HG03378 (cell line): ENCODE measurements at regions not wholly inside any gene's neighbourhood (a gene's known extent, or its start where the extent isn't known, plus 50 kb on each side); places are given as distances from the start of the nearest gene placed in this dataset.
"Not testable (repeated sequence)": the region's sequence is repeated elsewhere in the genome, so short reads cannot be mapped to it uniquely, and the experiment has no call there.

Experiments
- ATAC-seq: cut with Tn5 transposase; IDR thresholded peaks from one replicate; pipeline ENCODE4 v1.9.1; 2021; ENCODE audit warnings: mild to moderate bottlenecking, moderate library complexity; ENCODE audit not compliant: unreplicated experiment

- ATAC-seq = no peak
Measured at GRCh38 chr5:28917631-28918030, 1879.2 kb upstream of the CDH9 start.

DNA sequence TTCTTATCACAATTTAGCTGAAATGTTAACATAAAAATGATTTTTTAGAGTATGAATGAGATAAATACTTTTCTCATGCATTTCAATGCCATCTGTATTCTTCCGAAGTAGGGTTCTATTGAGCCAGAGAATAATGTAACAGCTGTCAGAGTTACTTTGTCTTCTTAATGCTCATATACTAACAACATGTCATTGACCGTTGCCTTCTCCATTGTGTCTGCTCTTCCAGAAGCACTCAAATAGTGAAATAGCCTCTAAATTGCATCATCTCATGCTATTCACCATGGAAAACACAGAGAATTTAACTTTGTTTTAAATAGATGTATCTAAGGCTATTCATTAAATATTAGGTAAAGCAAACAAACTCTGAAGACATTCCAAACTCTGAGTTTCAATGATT, 1875.9 kb upstream of the CDH9 start:
- ATAC-seq = no peak

GRCh38 chr5:28903643-28904042, 1865.3 kb upstream of the CDH9 start:
- no peak for ATAC-seq

GRCh38 chr5:28896949-28897348, 1858.6 kb upstream of the CDH9 start:
- ATAC-seq = no peak

GRCh38 chr5:28880936-28881335, 1842.5 kb upstream of the CDH9 start:
- no peak for ATAC-seq

GRCh38 chr5:28877050-28877449, 1838.7 kb upstream of the CDH9 start:
- no peak for ATAC-seq

GRCh38 chr5:28864006-28864405, 1825.6 kb upstream of the CDH9 start:
- ATAC-seq = no peak

- ATAC-seq = no peak
Measured at GRCh38 chr5:28862860-28863196, 1824.4 kb upstream of the CDH9 start.

DNA sequence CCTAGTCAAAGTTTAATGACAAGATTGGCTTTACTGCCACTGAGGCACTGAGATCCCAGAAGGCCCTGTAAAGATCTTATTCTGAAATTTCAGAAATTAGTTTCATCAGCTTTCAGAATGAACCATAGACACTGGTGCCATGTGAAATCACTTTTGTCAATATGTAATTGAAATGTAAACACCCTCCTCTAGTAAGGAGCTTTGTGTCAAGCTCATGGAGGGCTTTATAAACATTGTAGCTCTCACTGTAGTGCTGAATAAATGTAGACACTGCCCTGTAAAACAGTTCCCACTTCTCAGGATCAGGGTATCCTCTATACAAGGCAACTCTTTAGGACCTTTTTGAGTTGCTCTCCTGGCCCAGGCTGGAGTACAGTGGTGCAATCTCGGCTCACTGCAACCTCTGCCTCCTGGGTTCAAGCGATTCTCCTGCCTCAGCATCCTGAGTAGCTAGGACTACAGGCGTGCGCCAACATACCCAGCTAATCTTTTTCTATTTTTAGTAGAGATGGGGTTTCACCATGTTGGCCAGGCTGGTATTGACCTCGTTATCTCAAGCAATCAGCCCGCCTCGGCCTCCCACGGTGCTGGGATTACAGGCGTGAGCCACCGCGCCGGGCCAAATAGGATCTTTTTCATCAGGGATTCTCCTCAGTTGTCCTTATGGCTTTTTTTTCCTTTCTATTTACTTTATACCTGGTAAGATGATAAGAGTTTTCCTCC, 1823.9 kb upstream of the CDH9 start:
- no peak for ATAC-seq

- ATAC-seq = no peak
Measured at GRCh38 chr5:28855626-28856025, 1817.2 kb upstream of the CDH9 start.

DNA sequence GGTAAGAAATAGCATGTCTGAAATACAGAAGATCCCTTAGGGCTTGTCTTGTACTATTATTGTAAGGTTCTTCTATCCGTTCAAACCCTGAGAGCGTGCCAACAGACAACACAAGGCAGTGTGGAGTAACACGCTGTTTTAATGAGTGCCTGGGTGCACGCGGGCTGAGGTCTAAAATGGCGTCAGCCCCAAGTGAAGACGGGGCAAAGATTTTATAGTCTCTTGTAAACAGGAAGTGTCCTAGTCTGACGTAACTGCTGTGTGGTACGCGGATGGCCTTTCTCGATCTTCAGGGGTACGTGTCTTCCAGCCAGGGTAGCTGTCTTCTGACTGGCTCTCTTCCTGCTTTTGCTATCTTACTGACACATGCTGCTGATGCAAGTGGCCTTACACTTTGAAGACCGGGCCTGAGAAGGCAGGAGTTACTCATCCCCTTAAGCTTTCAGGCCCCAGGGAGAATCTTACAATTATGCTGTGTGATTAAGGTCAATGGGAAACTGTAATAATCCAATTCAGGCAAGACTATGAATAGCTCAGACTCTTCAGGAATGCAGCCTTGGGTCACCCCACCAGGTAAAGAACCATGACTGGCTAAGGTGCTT, 1812.0 kb upstream of the CDH9 start:
- ATAC-seq = no peak

DNA sequence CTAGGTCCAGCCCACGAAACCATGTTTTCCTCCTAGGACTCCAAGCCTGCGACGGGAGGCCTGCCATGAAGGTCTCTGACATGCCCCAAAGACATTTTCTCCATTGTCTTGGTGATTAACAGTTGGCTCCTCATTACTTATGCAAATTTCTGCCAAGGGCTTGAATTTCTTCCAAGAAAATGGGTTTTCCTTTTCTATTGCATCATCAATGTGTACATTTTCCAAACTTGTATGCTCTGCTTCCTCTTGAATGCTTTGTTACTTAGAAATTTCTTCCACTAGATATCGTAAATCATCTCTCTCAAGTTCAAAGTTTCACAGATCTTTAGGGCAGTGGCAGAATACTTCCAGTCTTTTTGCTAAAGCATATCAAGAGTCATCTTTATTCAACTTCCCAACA, 1792.7 kb upstream of the CDH9 start:
- ATAC-seq = no peak

GRCh38 chr5:28823231-28823630, 1784.8 kb upstream of the CDH9 start:
- ATAC-seq = no peak

- ATAC-seq = no peak
Measured at GRCh38 chr5:28822071-28822470, 1783.7 kb upstream of the CDH9 start.

DNA sequence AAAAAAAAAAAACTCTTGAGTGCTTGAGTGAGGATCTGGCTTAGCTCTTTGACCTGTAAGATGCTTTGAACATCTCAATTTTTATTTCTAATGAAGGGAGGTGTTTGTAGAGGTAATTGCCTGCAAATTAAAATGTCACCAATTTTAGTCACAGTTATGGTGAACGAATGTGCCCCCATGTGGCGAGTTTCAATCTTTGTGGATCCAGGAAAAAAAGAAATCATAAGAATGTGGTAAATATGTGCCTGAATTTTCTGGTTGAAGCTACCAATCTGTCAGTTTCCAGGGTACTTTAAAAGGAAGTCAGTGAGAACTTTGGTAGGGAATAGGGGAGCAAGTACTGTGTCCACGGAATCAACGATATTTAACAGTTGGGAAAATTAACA, 1772.4 kb upstream of the CDH9 start:
- ATAC-seq = no peak

DNA sequence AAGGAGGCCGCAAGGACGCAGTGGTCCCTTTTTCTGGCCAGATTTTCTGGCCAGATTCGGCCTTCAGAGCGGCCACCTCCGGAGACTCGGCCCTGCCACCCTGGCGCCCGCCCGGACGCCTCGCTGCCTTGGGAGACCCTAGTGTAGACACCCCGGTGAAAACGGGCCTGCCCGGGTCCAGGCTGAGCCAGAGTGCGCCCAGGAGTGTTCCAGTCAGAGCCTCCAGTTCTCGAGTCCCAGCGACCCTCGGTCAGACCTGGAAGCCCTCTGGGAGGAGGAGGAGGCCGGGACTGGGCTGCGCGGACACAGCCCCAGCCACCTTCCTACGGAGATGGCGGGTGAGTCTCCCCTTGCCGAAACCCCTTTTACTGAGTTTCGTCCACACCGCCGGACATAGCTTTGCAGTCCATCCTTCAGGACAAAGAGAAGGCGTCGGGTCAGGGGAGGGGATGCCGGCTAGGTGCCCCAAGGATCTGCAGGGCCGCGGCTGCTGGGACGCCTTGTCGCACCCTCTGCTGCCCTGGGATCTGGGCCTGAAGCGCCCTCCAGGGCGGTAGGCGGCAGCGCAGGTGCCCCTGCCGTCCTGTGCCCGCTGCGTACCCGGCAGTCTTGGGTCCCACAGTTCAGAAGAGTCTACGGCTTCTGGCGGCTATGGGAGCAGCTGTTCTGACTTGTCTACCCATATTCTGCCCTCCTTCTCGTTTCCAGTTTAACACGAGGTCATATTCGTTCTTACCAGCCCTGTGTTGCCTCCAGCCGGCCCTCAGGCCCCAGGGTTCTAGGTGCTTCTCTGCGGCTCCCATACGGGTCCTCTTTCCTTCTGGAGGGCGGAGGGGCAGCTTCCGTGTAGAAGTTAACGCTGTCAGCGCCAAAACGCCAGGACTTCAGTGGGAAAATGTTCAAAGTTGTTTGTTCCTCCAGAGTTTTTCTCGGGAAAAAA, 1771.7 kb upstream of the CDH9 start:
- no peak for ATAC-seq

GRCh38 chr5:28808967-28809810, 1770.8 kb upstream of the CDH9 start:
- no peak for ATAC-seq

DNA sequence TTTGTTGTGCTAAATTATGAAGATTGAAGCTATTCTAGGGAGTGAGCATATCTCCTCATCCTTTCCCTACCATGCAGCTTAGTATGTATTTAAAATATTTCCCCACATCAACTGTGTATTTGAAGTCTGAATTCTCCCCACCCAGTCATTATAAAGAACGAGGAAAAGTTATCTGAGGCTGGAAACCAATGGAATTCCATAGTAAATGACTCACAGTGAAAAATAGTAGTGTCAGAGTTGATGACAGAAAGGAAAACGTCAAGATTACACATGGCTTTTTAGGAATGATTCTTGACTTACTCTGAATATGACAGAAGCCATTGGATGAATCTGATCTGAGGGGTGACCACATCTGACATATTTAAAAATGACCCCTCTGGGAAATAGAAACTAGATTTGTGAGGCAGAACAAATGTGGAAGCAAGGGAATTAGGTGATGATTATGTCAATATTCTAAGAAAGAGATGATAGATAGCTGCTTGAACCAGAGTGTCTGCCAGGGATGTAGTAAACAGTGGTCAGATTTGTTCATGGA, 1768.9 kb upstream of the CDH9 start:
- no peak for ATAC-seq

- ATAC-seq = not testable (repeated sequence)
Measured at GRCh38 chr5:28799035-28799434, 1760.6 kb upstream of the CDH9 start.

GRCh38 chr5:28788954-28789353, 1750.6 kb upstream of the CDH9 start:
- ATAC-seq = no peak
